Activated CD4-positive, alpha-beta T cell treated with anti-CD3 and anti-CD28 coated beads, Interleukin-2, amount 10 ng/mL, durations not matched to agents 24 days and 14 days (primary cell): ENCODE measurements at regions not wholly inside any gene's neighbourhood (a gene's known extent, or its start where the extent isn't known, plus 50 kb on each side); places are given as distances from the start of the nearest gene placed in this dataset.

Source experiments
- DNase-seq: peaks from one replicate; pipeline ENCODE4 v3.0.0; 2022
- H3K27ac Mint-ChIP-seq: one replicate; pipeline ENCODE4 v1.8.0; 2022; ENCODE audit warnings: mild to moderate bottlenecking, mixed read lengths
- H3K27me3 Mint-ChIP-seq: one replicate; pipeline ENCODE4 v1.8.0; 2022; ENCODE audit warnings: mixed read lengths
- H3K36me3 Mint-ChIP-seq: one replicate; pipeline ENCODE4 v1.8.0; 2022; ENCODE audit warnings: low read depth, mild to moderate bottlenecking, mixed read lengths
- H3K4me1 Mint-ChIP-seq: one replicate; pipeline ENCODE4 v1.8.0; 2021; ENCODE audit warnings: mixed read lengths
- H3K4me3 Mint-ChIP-seq: one replicate; pipeline ENCODE4 v1.8.0; 2022; ENCODE audit warnings: mild to moderate bottlenecking, moderate library complexity, mixed read lengths
- H3K9me3 Mint-ChIP-seq: one replicate; pipeline ENCODE4 v1.8.0; 2021; ENCODE audit warnings: mixed read lengths
- intact Hi-C: fragments of 100-400 bp; cut with micrococcal nuclease; formaldehyde crosslinking; loops from one replicate; pipeline ENCODE4 v1.15.1; 2023

DNA sequence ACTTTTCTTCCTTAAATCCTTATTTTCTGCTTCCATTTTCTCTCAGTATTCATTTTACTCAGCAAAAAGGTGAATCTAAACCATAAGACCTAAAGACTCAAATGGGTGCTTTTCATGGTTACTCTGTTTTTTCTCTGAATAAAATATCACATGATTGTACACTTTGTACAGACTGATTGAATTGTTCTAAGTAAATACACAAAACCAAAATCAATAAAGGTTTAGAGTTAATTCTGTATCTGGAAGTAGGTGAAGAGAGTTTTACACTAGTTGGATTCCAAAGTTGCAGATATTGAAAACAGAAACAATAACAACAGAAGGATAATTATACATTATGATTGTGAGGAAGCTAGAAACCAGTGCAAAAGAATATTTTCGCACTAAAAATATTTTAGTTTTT is 546.2 kb downstream of the TUSC7 start:
- no peak for DNase-seq
- Mint-ChIP-seq H3K27me3 (no peaks in the 10 kb centered on the region), H3K9me3 (no peaks in the 10 kb centered on the region), H3K36me3 (no peaks in the 10 kb centered on the region), H3K4me1 (no peaks in the 10 kb centered on the region), H3K4me3 (no peak overlapping the region), H3K27ac (no peak overlapping the region)
- intact Hi-C loops, result no loop called here

DNA sequence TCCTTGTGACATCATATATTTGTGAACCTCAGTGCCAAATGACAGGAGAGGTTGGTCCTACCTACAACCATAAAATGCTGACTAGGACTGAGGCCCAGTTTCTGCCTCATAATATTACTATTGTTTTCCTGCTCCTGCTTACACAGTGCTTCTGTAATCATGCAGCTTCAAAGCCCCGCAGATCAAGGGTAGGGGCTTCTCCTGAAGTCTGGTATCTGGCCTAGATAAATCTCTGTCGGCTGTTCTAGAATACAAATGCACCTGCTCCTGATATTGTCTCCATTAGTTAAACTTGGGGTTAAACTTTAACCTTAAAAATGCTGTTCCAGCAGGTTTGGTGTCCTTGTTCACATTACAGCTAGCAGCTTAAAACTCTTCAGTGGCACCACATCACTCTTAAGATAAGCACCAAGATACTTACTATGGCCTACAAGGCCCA is 552.4 kb downstream of the TUSC7 start:
- DNase-seq, result no peak
- no peaks in the 10 kb centered on the region for H3K9me3 Mint-ChIP-seq
- intact Hi-C loops, result no loop called here
- no peak overlapping the region for H3K27ac Mint-ChIP-seq
- H3K36me3 Mint-ChIP-seq, result no peaks in the 10 kb centered on the region
- no peaks in the 10 kb centered on the region for H3K27me3 Mint-ChIP-seq
- H3K4me1 Mint-ChIP-seq, result no peaks in the 10 kb centered on the region
- H3K4me3 Mint-ChIP-seq, result no peak overlapping the region

DNA sequence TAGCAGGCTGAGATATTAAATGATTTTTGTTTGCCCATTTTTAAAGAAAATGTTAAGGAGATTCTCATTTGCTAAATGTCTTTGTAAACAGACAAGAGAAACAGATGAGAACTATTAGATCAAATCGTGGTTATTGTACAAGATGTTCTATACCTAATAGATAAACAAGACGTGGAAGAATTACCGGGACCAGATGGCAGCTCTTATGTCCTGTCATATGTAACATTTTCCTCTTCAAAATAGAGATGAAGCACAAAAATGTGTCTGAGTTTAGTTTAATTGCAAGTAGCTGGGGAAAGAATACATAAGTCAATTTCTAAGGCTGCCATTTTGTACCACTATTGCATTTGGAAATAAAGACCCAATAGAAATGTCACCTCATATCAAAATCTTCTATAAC is 553.7 kb downstream of the TUSC7 start:
- intact Hi-C loops, result no loop called here
- Mint-ChIP-seq H3K27ac (no peak overlapping the region), H3K36me3 (no peaks in the 10 kb centered on the region), H3K4me3 (no peak overlapping the region), H3K9me3 (no peaks in the 10 kb centered on the region), H3K27me3 (no peaks in the 10 kb centered on the region), H3K4me1 (no peaks in the 10 kb centered on the region)
- DNase-seq, result no peak

DNA sequence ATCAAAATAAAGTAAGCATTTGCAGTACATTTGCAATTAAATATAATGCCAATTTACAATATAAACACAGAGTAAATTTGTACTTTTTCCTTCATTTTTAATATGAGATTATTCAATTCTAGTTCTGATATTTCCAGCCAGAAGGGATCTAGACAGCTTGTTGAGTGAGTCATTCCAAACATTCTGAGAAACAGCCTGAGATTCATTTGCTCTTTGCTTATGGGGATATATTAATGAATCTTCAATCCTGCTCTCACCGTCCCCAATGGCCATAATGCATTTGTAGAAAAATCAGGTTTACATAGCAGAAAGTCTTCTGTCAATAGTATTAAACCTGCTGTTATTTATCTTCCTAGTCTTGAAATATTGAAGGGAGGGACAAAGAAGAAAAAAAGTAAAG is 554.2 kb downstream of the TUSC7 start:
- Mint-ChIP-seq H3K4me3 (no peak overlapping the region), H3K4me1 (no peaks in the 10 kb centered on the region), H3K9me3 (no peaks in the 10 kb centered on the region), H3K27me3 (no peaks in the 10 kb centered on the region), H3K36me3 (no peaks in the 10 kb centered on the region), H3K27ac (no peak overlapping the region)
- no peak for DNase-seq
- intact Hi-C loops, result no loop called here

DNA sequence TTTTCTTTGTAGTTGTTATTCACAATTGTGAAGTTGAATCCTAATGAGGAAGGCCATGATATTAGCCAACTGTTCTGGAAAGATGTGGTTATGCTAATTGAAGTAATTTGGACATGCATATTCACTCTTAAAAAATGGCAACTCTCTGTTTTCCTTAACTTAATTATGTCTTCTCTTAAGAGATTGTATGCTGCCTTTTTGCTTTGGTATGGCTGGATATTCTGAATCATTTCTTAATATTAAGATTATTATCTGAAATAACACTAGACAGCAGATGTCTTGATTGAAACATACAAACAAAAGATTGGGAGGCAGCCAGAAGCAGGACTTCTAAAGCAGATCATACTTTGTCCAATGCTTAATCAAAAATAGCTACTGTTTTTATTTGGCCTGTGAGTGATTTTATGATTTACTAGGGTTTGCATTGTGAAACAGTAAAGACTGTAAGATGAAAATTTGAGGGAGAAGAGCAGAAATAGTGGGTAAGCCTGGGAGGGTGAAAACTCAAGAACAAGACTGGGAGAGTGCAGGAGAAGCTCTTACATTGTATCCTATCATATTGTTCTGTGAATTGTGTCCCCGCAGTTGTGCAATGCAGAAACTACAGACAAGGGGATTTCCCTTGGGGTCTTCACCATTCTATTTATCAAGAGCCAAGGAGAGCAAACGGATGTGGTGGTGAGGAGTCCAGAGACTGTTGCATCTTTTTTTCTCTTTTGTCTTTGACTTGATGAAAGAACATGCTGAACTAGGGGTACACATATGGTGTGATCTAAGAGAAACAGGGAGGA is 554.8 kb downstream of the TUSC7 start:
- H3K4me1 Mint-ChIP-seq, result no peaks in the 10 kb centered on the region
- no peaks in the 10 kb centered on the region for H3K36me3 Mint-ChIP-seq
- no peaks in the 10 kb centered on the region for H3K27me3 Mint-ChIP-seq
- H3K9me3 Mint-ChIP-seq, result no peaks in the 10 kb centered on the region
- no peak overlapping the region for H3K4me3 Mint-ChIP-seq
- H3K27ac Mint-ChIP-seq, result no peak overlapping the region
- no peak for DNase-seq
- intact Hi-C loops, result no loop called here

DNA sequence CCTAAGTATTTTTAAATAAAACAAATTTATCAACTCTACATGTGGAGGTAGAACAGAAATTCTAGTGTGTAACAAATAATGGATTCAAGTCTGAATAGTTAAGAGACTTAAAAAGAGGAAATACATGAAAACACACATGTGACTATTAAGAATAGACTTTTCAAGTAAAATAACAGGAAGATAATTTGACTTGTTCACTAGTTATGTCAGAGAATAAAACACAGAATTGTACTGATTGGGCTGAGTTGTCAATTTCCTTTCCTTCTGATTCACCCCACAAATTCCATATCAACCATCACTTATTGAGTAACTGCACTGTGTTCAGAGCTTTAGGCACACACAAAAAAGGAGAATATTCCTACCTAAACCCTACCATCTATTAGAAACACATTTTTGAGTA is 557.2 kb downstream of the TUSC7 start:
- Mint-ChIP-seq H3K27ac (no peak overlapping the region), H3K27me3 (no peaks in the 10 kb centered on the region), H3K36me3 (no peaks in the 10 kb centered on the region), H3K4me3 (no peak overlapping the region), H3K4me1 (no peaks in the 10 kb centered on the region), H3K9me3 (no peaks in the 10 kb centered on the region)
- no peak for DNase-seq
- intact Hi-C loops, result no loop called here

DNA sequence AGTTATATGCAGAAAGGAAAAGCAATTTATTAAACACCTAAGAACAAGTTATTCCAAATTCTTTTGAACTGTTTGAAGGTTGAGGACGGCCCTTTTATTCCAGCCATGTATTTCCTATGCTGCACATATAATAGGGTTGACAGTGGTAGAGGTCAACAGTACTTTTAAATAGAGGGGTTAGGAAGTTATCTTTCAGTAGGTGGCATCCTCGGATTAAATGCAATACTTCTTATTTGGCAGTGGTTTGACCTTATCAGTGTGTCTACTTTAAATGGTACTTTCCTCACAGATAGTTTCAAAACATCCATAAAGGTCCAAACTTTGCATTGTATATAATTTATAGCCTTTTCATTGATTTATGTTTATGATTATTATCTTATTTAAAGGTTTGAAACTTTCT is 558.7 kb downstream of the TUSC7 start:
- H3K9me3 Mint-ChIP-seq, result no peaks in the 10 kb centered on the region
- H3K27me3 Mint-ChIP-seq, result no peaks in the 10 kb centered on the region
- no peaks in the 10 kb centered on the region for H3K36me3 Mint-ChIP-seq
- no peaks in the 10 kb centered on the region for H3K4me1 Mint-ChIP-seq
- no peak for DNase-seq
- no peak overlapping the region for H3K27ac Mint-ChIP-seq
- intact Hi-C loops, result no loop called here
- no peak overlapping the region for H3K4me3 Mint-ChIP-seq

DNA sequence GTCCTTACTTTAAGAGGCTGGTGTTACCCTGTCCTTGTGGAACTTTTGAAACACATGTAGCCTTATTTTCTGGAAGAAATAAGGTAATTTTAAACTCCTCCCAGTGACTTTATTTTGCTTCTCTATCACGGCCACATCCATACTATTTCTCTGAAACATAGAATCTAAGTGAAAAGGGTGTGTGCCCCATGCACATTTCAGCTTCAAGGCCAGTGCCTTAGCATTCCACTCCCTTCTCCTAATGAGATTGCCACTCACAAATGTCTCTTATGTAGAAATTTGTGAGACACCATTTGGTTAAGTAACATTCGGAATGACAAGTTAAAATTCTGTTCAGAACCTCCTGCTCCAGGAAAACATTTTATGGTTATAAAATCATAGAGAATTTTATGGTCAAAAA is 562.7 kb downstream of the TUSC7 start:
- H3K27me3 Mint-ChIP-seq, result no peaks in the 10 kb centered on the region
- no peak for DNase-seq
- no peak overlapping the region for H3K4me3 Mint-ChIP-seq
- H3K4me1 Mint-ChIP-seq, result no peaks in the 10 kb centered on the region
- no peaks in the 10 kb centered on the region for H3K9me3 Mint-ChIP-seq
- intact Hi-C loops, result no loop called here
- H3K27ac Mint-ChIP-seq, result no peak overlapping the region
- H3K36me3 Mint-ChIP-seq, result no peaks in the 10 kb centered on the region

DNA sequence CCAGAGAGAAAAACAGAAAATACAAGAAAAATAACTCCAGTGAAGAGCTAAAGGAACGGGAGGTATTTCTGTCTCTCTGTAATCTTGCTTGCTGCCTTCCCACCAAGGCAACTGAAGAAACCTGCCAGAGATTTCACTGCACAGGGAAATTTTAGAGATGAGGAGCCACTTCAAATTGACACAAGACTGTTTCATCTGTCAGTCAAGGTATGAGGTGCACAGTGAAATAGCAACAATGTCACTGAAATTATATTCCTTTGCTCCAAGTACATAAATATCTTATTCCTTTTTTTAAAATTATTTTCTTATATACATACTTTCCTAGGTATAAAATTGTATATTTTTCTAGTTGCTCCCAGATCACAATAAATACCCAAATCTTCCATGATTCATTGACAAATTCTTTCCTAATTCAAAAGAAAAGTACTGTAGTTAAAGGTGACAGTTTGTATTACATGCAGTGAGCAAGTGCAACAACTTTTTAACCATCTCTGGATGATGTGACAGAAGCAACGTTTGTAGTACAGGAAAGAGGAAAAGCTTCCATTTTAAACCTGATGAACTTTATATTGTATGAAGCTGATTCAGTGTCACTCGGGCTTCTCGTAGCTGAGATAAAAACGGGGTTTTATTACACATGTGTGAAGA is 563.4 kb downstream of the TUSC7 start:
- H3K36me3 Mint-ChIP-seq, result no peaks in the 10 kb centered on the region
- DNase-seq, result no peak
- intact Hi-C loops, result no loop called here
- H3K9me3 Mint-ChIP-seq, result no peaks in the 10 kb centered on the region
- H3K27ac Mint-ChIP-seq, result no peak overlapping the region
- H3K4me1 Mint-ChIP-seq, result no peaks in the 10 kb centered on the region
- no peak overlapping the region for H3K4me3 Mint-ChIP-seq
- no peaks in the 10 kb centered on the region for H3K27me3 Mint-ChIP-seq

DNA sequence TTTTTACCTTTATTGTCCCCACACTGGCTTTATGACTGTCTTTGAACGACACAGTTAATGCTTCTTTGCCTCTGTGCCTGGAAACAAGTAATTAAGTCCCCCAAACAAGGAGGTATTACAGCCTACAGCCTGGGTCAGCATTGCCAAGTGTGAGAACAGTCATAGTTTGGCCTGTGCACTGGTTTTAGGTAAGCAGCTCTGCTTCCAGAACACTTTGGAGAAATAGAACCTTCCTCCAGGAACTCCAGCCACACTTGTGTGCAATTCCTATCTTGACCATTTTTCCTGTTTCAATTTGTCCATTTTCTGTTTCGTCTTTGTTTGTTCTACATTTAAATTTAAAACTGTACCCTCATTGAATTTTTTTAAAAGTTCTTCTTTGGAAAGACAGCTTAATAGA is 568.2 kb downstream of the TUSC7 start:
- Mint-ChIP-seq H3K4me3 (no peak overlapping the region), H3K27ac (no peak overlapping the region), H3K27me3 (no peaks in the 10 kb centered on the region), H3K36me3 (no peaks in the 10 kb centered on the region), H3K9me3 (no peaks in the 10 kb centered on the region), H3K4me1 (no peaks in the 10 kb centered on the region)
- no peak for DNase-seq
- intact Hi-C loops, result no loop called here

DNA sequence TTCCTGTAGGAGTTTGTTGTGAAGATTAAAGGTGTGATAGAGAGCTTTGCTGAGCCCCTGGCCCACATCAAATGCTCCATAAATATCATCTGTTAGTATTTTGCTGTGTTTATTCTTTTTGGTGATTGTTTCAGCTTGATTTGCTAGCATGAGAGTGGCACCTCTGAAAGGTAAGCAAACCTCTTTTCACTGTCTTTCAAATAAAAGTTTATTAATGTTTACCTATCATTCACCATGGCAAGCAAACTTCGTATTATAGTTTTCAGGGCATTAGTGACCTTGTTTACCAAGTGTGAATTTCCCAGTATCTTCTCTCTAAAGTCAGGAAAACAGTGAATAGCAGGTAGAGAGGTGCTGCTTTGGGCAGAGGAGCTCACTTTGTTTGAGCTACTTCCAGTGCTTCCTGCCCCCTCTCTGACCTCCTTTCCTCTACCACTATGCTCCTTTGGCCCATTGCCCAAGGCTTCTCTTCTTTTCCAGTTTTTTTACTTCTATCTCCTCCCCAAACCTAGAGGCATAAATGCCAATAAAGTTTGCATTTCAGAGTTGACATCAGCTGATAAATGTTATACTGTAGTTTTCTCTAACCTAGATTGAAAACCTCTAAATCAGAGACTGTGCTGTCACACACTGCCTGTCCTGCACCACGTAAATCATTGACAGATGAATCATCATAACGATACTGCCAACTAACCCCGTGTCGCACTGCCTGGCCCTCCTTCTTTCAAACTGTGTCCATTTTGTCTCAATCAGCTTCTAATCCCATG is 569.0 kb downstream of the TUSC7 start:
- no peak for DNase-seq
- no peak overlapping the region for H3K27ac Mint-ChIP-seq
- H3K4me1 Mint-ChIP-seq, result no peaks in the 10 kb centered on the region
- H3K9me3 Mint-ChIP-seq, result no peaks in the 10 kb centered on the region
- no peak overlapping the region for H3K4me3 Mint-ChIP-seq
- intact Hi-C loops, result no loop called here
- H3K36me3 Mint-ChIP-seq, result no peaks in the 10 kb centered on the region
- no peaks in the 10 kb centered on the region for H3K27me3 Mint-ChIP-seq

DNA sequence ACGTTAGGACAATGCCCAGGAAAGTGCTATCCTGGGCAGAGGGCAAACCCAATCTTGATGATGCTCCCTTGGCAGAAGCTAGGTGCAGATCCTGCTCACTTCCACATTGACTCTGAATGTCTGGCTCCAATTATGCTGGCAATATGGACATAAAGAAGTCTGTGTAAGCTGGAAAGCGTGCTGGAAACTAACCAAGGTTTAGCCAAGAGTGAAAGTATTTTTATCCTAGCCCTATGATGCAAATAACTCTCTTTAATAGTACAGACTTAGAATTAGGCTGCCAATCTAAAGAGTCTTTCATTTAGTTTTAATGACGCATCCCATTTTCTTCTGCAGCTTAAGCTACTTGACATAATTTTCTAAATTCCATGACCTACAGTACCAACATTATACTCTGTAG is 571.8 kb downstream of the TUSC7 start:
- DNase-seq, result no peak
- no peaks in the 10 kb centered on the region for H3K27me3 Mint-ChIP-seq
- no peaks in the 10 kb centered on the region for H3K36me3 Mint-ChIP-seq
- no peak overlapping the region for H3K27ac Mint-ChIP-seq
- H3K9me3 Mint-ChIP-seq, result no peaks in the 10 kb centered on the region
- intact Hi-C loops, result no loop called here
- H3K4me3 Mint-ChIP-seq, result no peak overlapping the region
- H3K4me1 Mint-ChIP-seq, result no peaks in the 10 kb centered on the region

DNA sequence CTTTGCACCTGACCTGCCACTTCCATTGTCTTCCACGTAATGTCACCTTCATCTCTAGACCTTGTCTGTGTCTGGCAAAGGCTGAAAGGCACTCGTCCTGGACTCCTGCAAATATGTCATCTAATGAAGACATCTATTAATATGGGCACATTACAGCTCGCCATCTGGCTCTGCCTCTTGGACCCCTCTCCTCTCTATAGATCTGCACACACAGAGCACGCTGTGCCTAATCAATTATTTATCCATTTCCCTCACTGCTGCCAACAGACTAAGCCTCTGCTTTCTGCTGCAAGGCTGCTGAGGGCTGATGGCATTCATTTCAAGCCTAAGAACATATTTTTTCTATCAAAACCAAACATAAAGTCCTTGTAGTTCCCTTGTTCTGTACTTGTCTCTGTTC is 573.0 kb downstream of the TUSC7 start:
- no peak overlapping the region for H3K27ac Mint-ChIP-seq
- no peaks in the 10 kb centered on the region for H3K27me3 Mint-ChIP-seq
- DNase-seq, result no peak
- no peaks in the 10 kb centered on the region for H3K4me1 Mint-ChIP-seq
- no peak overlapping the region for H3K4me3 Mint-ChIP-seq
- no peaks in the 10 kb centered on the region for H3K36me3 Mint-ChIP-seq
- H3K9me3 Mint-ChIP-seq, result no peaks in the 10 kb centered on the region
- intact Hi-C loops, result no loop called here

DNA sequence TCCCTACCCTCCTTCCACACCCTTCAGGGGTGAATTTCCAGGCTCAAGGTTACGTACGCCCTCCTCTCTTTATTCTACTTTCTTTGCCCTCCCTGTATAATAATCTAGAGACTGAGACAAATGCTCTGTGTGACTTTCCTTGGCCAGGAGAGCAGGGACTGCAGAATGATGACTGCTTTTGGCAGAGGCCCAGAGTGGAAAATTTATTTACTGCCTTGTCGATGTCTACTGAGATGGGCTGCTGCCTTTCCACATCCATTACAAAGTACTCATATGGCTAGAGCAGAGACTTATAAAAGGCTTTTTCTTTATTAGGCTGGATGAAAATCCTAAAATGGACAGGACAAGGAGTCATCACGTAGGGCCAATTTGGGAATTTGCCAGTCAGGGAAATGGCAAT is 576.2 kb downstream of the TUSC7 start:
- intact Hi-C loops, result no loop called here
- Mint-ChIP-seq H3K27ac (no peak overlapping the region), H3K9me3 (no peaks in the 10 kb centered on the region), H3K27me3 (no peaks in the 10 kb centered on the region), H3K4me1 (no peaks in the 10 kb centered on the region), H3K4me3 (no peak overlapping the region), H3K36me3 (no peaks in the 10 kb centered on the region)
- no peak for DNase-seq
